ENCODE measurements at regions not wholly inside any gene's neighbourhood (a gene's known extent, or its start where the extent isn't known, plus 50 kb on each side); places are given as distances from the start of the nearest gene placed in this dataset.

DNA sequence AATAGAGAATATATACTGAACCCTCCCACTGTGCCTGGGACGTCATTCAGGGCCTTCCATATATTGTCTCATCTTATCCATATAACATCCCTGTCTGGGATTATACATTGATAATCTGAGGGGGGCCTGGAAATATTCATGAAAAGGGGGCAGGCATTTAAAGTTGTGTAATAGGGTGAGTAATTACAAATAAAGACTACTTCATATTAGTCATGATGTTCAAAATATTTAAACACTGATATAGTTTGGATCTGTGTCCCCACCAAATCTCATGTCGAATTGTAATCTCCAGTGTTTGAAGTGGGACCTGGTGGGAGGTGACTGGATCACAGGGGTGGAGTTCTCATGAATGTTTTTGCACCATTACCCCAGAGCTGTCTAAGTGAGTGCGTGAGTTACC is 97.8 kb downstream of the AQP9 start:
- no peak overlapping the region for H3K4me3 ChIP-seq (ENCODE audit: low read length)
- DNase-seq (ENCODE audit: low read depth): peak; percentile 47
- no peak for TF ChIP-seq CTCF (IDR thresholded peaks at IDR 0.05; ENCODE audit: insufficient read depth, low read depth, low read length, missing control alignments)

GRCh38 chr15:58240191-58240932 is 102.2 kb downstream of the AQP9 start:
- no peak for TF ChIP-seq CTCF (IDR thresholded peaks at IDR 0.05; ENCODE audit: insufficient read depth, low read depth, low read length, missing control alignments)

GRCh38 chr15:58241872-58242271 is 103.7 kb downstream of the AQP9 start:
- DNase-seq (ENCODE audit: low read depth): no peak
- no peak overlapping the region for H3K4me3 ChIP-seq (ENCODE audit: low read length)
- TF ChIP-seq CTCF (IDR thresholded peaks at IDR 0.05; ENCODE audit: insufficient read depth, low read depth, low read length, missing control alignments): peak; percentile 44

More at GRCh38 chr15:58240191-58240932, 102.2 kb downstream of the AQP9 start:
- no peak overlapping the region for H3K4me3 ChIP-seq (ENCODE audit: low read length)
- no peak for DNase-seq (ENCODE audit: low read depth)

DNA sequence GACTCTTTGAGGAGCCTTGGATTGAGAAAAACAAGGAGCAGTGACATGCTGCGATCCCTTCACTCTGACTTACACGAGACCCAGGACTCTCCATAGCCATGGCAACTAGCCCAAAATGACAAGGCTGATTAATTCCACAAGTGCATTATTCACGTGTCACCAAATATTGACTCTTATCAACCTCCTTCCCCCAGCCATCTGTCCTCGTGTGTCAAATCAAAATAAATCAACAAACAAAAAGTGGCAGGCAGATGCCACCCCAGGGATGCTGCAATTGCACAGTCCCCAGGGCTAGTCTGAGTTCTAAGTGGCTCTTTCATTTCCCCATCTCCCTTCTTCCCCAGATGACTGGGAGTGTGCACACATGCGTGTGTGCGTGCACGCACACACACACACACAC is 104.9 kb downstream of the AQP9 start:
- DNase-seq (ENCODE audit: low read depth): no peak
- no peak overlapping the region for H3K4me3 ChIP-seq (ENCODE audit: low read length)
- no peak for TF ChIP-seq CTCF (IDR thresholded peaks at IDR 0.05; ENCODE audit: insufficient read depth, low read depth, low read length, missing control alignments)

DNA sequence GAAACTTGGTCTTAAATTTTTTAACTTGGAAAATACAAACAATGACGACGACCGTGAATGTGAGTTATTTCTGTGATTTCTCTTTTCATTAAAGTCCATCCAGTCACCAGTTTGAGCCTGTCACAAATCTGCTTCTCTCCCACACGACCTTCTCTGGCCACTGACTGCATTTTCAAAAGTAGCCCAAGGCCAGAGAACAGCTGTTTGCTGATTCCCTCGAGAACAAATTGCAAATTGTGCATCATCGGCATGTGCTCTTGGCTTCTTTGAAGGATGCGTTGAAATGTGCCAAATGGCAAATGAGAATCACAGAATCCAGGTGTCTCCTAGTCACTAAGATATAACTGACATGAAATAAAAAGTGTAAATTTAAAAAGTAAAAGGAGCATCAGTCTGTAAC is 106.4 kb downstream of the AQP9 start:
- TF ChIP-seq CTCF (IDR thresholded peaks at IDR 0.05; ENCODE audit: insufficient read depth, low read depth, low read length, missing control alignments): no peak
- no peak for DNase-seq (ENCODE audit: low read depth)
- H3K4me3 ChIP-seq (ENCODE audit: low read length): no peak overlapping the region

DNA sequence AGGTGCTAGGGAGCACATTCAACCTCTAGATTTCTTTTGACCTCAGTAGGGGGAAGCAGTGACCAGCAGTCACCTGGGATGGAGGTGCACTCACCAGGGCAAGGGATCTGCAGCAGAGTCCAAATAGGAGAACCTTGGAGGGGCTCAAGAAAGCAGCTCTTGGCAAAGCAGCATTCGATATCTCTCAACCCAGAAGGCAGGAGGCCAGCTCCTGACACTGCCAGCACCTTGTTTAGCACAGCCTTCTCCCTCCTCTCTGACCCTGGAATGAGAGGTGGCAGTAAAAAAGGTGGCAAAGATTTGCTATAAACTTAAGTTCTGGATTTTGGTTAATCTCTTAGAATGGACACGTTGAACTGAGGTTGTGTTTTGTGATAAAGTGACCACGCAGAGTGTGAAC is 107.9 kb downstream of the AQP9 start:
- TF ChIP-seq CTCF (IDR thresholded peaks at IDR 0.05; ENCODE audit: insufficient read depth, low read depth, low read length, missing control alignments): no peak
- no peak overlapping the region for H3K4me3 ChIP-seq (ENCODE audit: low read length)
- no peak for DNase-seq (ENCODE audit: low read depth)

Measured in epithelial cell of esophagus (primary cell).